Cardiac muscle cell (in vitro differentiated cells and primary cell): ENCODE measurements at regions not wholly inside any gene's neighbourhood (a gene's known extent, or its start where the extent isn't known, plus 50 kb on each side); places are given as distances from the start of the nearest gene placed in this dataset.

Source experiments
- DNase-seq, 2 donors: peaks; one replicate each; pipeline versions ENCODE4 v3.0.0 to v3.0.0-alpha.2; 2010 to 2017; ENCODE audit warnings: low read depth in 1 of 2, low spot score in 1 of 2
- H3K27ac ChIP-seq: fragments of 200-600 bp; sonication (generic); 2 replicates; pipeline ENCODE4 v1.5.1; 2016
- H3K27me3 ChIP-seq: fragments of 200-600 bp; sonication (generic); 2 replicates; pipeline ENCODE4 v1.6.0; 2016; ENCODE audit warnings: control low read depth
- H3K36me3 ChIP-seq: fragments of 200-600 bp; sonication (generic); 2 replicates; pipeline ENCODE4 v1.5.1; 2016; ENCODE audit warnings: control low read depth
- H3K4me1 ChIP-seq: fragments of 200-600 bp; sonication (generic); 2 replicates; pipeline ENCODE4 v1.8.1; 2017; ENCODE audit warnings: low read depth, mild to moderate bottlenecking, mixed run types
- H3K4me3 ChIP-seq: fragments of 200-600 bp; sonication (generic); 2 replicates; pipeline ENCODE4 v1.5.1; 2016; ENCODE audit warnings: mild to moderate bottlenecking
- H3K9me3 ChIP-seq: fragments of 200-600 bp; sonication (generic); 2 replicates; pipeline ENCODE4 v1.5.1; 2017; ENCODE audit warnings: low read depth, mild to moderate bottlenecking, control low read depth
- TF ChIP-seq, protein P1 (sequence below): IDR thresholded peaks from 2 replicates; pipeline ENCODE4 v1.5.1; 2012; ENCODE audit warnings: low read depth, mild to moderate bottlenecking, low read length

DNA sequence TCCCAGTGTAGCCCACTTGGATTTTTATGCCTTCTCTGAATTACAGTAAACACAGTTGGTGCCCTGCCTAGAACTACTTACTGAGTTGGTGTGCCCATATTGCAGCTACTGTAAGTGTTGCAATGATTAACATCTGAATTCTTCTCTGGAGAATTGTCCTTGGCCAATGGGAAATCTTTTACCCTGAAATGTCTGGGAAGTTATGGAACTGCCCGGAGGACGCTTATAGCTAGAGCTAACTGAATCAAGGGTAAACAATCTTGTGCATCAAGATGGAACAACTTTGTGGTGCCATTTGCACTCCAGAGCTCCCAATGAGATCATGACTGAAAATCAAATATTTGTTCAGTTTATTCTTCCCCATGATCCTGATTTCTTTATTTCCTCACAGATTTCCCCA is 246.7 kb upstream of the CBLB start:
- Histone ChIP-seq H3K4me3 (no peak overlapping the region), H3K36me3 (no peaks in the 10 kb centered on the region), H3K4me1 (no peaks in the 10 kb centered on the region), H3K9me3 (no peaks in the 10 kb centered on the region), H3K27ac (no peak overlapping the region), H3K27me3 (no peaks in the 10 kb centered on the region)
- no peak for DNase-seq
- TF ChIP-seq, protein P1, sequence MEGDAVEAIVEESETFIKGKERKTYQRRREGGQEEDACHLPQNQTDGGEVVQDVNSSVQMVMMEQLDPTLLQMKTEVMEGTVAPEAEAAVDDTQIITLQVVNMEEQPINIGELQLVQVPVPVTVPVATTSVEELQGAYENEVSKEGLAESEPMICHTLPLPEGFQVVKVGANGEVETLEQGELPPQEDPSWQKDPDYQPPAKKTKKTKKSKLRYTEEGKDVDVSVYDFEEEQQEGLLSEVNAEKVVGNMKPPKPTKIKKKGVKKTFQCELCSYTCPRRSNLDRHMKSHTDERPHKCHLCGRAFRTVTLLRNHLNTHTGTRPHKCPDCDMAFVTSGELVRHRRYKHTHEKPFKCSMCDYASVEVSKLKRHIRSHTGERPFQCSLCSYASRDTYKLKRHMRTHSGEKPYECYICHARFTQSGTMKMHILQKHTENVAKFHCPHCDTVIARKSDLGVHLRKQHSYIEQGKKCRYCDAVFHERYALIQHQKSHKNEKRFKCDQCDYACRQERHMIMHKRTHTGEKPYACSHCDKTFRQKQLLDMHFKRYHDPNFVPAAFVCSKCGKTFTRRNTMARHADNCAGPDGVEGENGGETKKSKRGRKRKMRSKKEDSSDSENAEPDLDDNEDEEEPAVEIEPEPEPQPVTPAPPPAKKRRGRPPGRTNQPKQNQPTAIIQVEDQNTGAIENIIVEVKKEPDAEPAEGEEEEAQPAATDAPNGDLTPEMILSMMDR = no peak

GRCh38 chr3:106116733-106117489 is 248.1 kb upstream of the CBLB start:
- Histone ChIP-seq H3K27me3 (no peaks in the 10 kb centered on the region), H3K36me3 (no peaks in the 10 kb centered on the region), H3K4me3 (no peak overlapping the region), H3K27ac (no peak overlapping the region), H3K4me1 (no peaks in the 10 kb centered on the region), H3K9me3 (no peaks in the 10 kb centered on the region)
- TF ChIP-seq, protein P1 = no peak
- no peak for DNase-seq

DNA sequence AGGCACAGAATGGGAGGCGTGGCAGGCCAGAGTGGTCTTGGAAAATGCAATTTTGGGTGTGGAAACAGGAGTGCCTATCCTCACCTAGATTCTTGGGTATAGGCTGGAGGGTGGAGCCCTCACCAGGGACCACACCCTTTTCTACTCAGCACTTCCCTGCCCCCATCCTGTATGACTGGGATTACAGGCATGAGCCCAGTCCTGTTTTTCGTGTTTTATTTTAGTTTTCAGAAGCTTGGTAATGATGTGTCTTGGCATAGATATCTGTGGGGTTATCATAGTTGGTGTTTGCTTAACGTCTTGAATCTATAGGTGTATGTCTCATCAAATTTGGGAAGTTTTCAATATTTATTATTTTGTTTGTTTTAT is 248.7 kb upstream of the CBLB start:
- TF ChIP-seq, protein P1 = no peak
- no peaks in the 10 kb centered on the region for H3K27me3 ChIP-seq
- no peaks in the 10 kb centered on the region for H3K4me1 ChIP-seq
- H3K27ac ChIP-seq = no peak overlapping the region
- H3K4me3 ChIP-seq = no peak overlapping the region
- no peak for DNase-seq
- H3K9me3 ChIP-seq = no peaks in the 10 kb centered on the region
- no peaks in the 10 kb centered on the region for H3K36me3 ChIP-seq

DNA sequence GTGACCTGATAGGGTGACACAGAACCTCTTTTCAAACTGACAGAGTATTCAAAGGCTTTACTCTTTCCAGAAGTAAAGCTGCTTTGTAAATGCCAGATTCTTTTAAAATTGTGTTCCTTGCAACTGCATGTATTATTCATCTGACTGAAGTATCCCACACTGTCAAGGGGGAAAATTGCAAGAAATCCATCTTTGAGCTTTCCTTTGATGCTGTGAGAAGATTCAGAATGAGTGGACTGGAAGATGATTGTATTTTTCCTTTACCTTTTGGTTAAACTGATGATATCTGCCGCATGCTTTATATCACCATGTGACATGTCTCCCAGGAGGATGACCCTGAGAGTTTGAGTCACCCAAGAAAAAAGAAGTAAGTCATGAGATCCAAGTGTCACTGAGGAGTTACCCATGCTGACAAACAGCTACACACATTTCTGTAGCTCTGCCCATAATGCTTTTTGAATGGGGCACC is 250.8 kb upstream of the CBLB start:
- H3K36me3 ChIP-seq = no peaks in the 10 kb centered on the region
- peak in 1 of 2 donors; percentile 43 for DNase-seq
- no peak overlapping the region for H3K4me3 ChIP-seq
- H3K4me1 ChIP-seq = no peaks in the 10 kb centered on the region
- H3K9me3 ChIP-seq = no peaks in the 10 kb centered on the region
- TF ChIP-seq, protein P1 = no peak
- no peaks in the 10 kb centered on the region for H3K27me3 ChIP-seq
- H3K27ac ChIP-seq = no peak overlapping the region

GRCh38 chr3:106120356-106120755 is 251.5 kb upstream of the CBLB start:
- Histone ChIP-seq H3K36me3 (no peaks in the 10 kb centered on the region), H3K9me3 (no peaks in the 10 kb centered on the region), H3K4me1 (no peaks in the 10 kb centered on the region), H3K27me3 (no peaks in the 10 kb centered on the region), H3K4me3 (no peak overlapping the region), H3K27ac (no peak overlapping the region)
- DNase-seq = peak in 1 of 2 donors; percentile 46
- TF ChIP-seq, protein P1 = no peak
